Natural killer cell treated with Interleukin-12 subunit alpha and Interleukin-12 subunit beta and Interleukin-15 and Interleukin-18, amount 100 ng/mL, for 72 hours (primary cell): ENCODE measurements at regions not wholly inside any gene's neighbourhood (a gene's known extent, or its start where the extent isn't known, plus 50 kb on each side); places are given as distances from the start of the nearest gene placed in this dataset.
"Not testable (repeated sequence)": the region's sequence is repeated elsewhere in the genome, so short reads cannot be mapped to it uniquely, and the experiment has no call there.

Experiments used
- ATAC-seq, 2 donors: fragments of 150-1000 bp; cut with Tn5 transposase in 1 of 2; sonication (Bioruptor Pico), chemical (Tn5 transposase) in 1 of 2; 2 replicates each; pipeline ENCODE4 v1.10.0; 2021
- DNase-seq: peaks from one replicate; pipeline ENCODE4 v3.0.0; 2022; ENCODE audit warnings: low spot score
- H3K27ac Mint-ChIP-seq, 2 donors: 1 replicate in 1 of 2; 2 replicates in 1 of 2; pipeline ENCODE4 v1.8.0; 2022; ENCODE audit warnings: mixed read lengths in 2 of 2, mild to moderate bottlenecking in 1 of 2, moderate library complexity in 1 of 2
- H3K27me3 Mint-ChIP-seq, 2 donors: 1 replicate in 1 of 2; 2 replicates in 1 of 2; pipeline ENCODE4 v1.8.0; 2022; ENCODE audit warnings: mixed read lengths in 2 of 2
- H3K36me3 Mint-ChIP-seq: one replicate; pipeline ENCODE4 v1.8.0; 2022; ENCODE audit warnings: mixed read lengths
- H3K4me1 Mint-ChIP-seq, 2 donors: 1 replicate in 1 of 2; 2 replicates in 1 of 2; pipeline ENCODE4 v1.8.0; 2022; ENCODE audit warnings: low read depth in 2 of 2, mixed read lengths in 2 of 2, mild to moderate bottlenecking in 1 of 2
- H3K4me3 Mint-ChIP-seq: one replicate; pipeline ENCODE4 v1.8.0; 2022; ENCODE audit warnings: mixed read lengths
- H3K9me3 Mint-ChIP-seq: 2 replicates; pipeline ENCODE4 v1.8.0; 2022; ENCODE audit warnings: mixed read lengths

DNA sequence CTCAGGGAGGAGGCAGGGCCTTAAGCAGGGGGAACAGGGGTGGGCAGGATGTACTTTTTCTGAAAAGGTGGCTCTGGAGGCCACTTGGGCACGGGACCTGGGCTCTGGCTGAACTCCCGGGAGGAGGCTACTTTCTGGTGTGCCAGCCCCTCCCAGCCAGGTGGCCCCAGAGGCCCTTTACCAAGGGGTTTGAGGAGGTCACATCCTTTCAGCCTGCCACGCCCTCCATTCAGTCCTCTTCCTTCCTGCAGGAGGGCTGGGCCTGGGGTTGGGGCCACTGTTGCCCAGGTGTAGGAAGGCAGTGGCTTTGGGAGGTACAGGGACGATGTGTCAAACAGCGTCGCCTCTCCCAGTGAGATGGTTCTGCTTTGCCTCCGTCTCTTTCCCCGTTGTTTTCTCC lies 172.5 kb downstream of the ADRA2C start:
- not testable (repeated sequence) for ATAC-seq, H3K9me3 Mint-ChIP-seq, H3K4me1 Mint-ChIP-seq, H3K27me3 Mint-ChIP-seq, H3K27ac Mint-ChIP-seq, H3K36me3 Mint-ChIP-seq, H3K4me3 Mint-ChIP-seq, DNase-seq

DNA sequence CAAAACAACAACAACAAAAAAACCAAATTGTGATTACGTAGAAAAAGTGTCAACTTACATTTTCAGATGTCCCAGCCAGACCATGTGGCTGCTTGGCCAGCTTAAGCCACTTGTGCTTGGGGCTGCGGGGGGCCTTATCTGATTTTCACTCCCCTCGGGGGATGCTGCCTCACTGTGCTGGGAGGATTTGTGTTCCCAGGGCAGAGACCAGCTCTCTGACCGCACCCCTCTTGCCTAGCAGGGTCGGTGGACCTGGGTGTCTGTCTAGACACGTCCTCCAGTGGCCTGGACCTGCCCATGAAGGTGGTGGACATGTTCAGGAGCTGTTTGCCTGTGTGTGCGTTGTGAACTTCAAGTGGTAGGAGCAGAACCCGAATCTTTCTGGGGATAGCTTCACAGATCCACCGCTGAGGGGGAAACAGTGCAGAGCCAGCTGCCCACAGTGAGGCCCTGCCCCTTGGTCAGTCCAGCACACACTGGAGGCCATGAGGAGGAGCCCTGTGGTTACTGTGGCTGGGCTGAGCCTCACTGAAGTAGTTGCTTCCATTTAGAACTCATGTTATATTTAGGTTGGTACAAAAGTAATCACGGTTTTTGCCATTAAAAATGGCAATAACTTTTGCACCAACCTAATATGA lies 173.9 kb downstream of the ADRA2C start:
- not testable (repeated sequence) for H3K4me3 Mint-ChIP-seq, H3K27me3 Mint-ChIP-seq, H3K36me3 Mint-ChIP-seq, H3K27ac Mint-ChIP-seq, DNase-seq, H3K9me3 Mint-ChIP-seq, H3K4me1 Mint-ChIP-seq, ATAC-seq

- not testable (repeated sequence) for H3K27me3 Mint-ChIP-seq, DNase-seq, H3K4me3 Mint-ChIP-seq, H3K36me3 Mint-ChIP-seq, ATAC-seq, H3K4me1 Mint-ChIP-seq, H3K27ac Mint-ChIP-seq, H3K9me3 Mint-ChIP-seq
These were observed 175.7 kb downstream of the ADRA2C start for GRCh38 chr4:3941735-3942522.

DNA sequence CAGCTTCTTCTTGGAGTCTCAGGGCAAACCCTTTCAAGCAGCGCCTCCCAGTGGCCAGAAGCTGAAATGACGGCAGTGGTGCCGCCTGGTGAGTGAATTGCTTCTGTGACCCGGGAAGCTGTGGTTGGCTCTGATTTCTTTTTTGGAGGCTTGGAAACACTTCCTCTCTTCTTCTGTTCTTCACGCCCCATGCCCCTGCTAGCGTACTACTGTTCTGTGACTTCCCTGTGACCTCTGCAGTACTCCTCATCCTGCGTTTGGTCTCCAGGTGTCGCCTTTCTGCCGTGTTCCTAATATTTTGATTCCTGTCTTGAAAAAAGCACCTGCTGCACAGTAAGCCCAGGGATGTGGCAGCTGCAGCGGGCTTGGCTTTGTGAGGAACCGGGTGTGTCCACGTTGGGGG lies 176.4 kb downstream of the ADRA2C start:
- not testable (repeated sequence) for H3K27ac Mint-ChIP-seq, H3K36me3 Mint-ChIP-seq, DNase-seq, H3K9me3 Mint-ChIP-seq, H3K4me3 Mint-ChIP-seq, ATAC-seq, H3K27me3 Mint-ChIP-seq, H3K4me1 Mint-ChIP-seq

DNA sequence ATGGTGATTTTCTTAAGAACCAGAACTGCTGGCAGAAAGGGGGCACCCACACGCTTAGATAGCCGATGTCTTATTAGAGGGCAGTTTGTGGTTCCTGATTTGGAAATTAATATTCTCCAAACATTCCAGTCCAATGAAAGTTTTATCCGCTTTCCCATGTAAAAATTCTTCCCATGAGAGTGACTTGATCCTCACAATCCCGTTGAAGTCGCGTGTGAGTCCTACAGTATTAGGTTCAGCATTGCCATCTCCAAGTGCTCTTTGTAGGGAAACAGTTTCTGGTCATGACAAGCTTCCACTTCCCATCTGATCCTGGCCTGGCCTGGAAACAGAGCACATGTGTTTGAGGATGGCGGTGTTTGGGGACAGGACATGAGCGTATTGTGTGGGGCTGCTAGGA lies 176.9 kb downstream of the ADRA2C start:
- H3K9me3 Mint-ChIP-seq, H3K27me3 Mint-ChIP-seq, H3K4me1 Mint-ChIP-seq, H3K4me3 Mint-ChIP-seq, H3K27ac Mint-ChIP-seq, ATAC-seq, DNase-seq, H3K36me3 Mint-ChIP-seq: not testable (repeated sequence)

GRCh38 chr4:3945511-3946290 lies 179.5 kb downstream of the ADRA2C start:
- Mint-ChIP-seq H3K36me3 (no peaks in the 10 kb centered on the region), H3K4me3 (no peak overlapping the region), H3K27ac (no peak overlapping the region), H3K4me1 (no peaks in the 10 kb centered on the region), H3K9me3 (no peaks in the 10 kb centered on the region), H3K27me3 (peaks cover 5 to 6% of the 10 kb centered on the region in 2 donors)
- DNase-seq, result no peak
- ATAC-seq, result no peak

GRCh38 chr4:3946553-3946952 lies 180.4 kb downstream of the ADRA2C start:
- H3K27me3 Mint-ChIP-seq, H3K4me1 Mint-ChIP-seq, DNase-seq, H3K36me3 Mint-ChIP-seq, ATAC-seq, H3K9me3 Mint-ChIP-seq, H3K4me3 Mint-ChIP-seq, H3K27ac Mint-ChIP-seq: not testable (repeated sequence)

- H3K27ac Mint-ChIP-seq, H3K9me3 Mint-ChIP-seq, DNase-seq, H3K4me3 Mint-ChIP-seq, H3K4me1 Mint-ChIP-seq, ATAC-seq, H3K36me3 Mint-ChIP-seq, H3K27me3 Mint-ChIP-seq: not testable (repeated sequence)
These were observed 181.6 kb downstream of the ADRA2C start for GRCh38 chr4:3947761-3948160.

DNA sequence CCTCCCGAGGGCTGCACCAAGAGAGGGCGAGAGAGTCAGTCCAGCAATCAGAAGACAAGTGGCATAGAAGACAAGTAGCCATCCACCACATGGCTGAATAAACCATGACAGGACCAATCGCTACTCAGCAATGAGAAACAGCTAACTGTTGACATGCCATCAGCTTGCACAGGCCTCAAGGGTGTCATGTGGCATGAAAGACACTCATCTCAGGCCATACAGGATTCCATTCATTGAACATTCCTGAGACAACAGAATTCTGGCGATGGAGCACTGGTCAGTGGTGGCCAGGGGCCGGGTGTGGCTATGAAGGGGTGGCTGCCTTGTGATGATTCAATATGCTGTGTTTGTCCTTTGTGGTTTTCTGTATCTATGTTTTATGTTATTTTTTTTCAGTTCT lies 182.0 kb downstream of the ADRA2C start:
- H3K36me3 Mint-ChIP-seq, H3K4me3 Mint-ChIP-seq, ATAC-seq, H3K4me1 Mint-ChIP-seq, H3K27me3 Mint-ChIP-seq, DNase-seq, H3K27ac Mint-ChIP-seq, H3K9me3 Mint-ChIP-seq: not testable (repeated sequence)

DNA sequence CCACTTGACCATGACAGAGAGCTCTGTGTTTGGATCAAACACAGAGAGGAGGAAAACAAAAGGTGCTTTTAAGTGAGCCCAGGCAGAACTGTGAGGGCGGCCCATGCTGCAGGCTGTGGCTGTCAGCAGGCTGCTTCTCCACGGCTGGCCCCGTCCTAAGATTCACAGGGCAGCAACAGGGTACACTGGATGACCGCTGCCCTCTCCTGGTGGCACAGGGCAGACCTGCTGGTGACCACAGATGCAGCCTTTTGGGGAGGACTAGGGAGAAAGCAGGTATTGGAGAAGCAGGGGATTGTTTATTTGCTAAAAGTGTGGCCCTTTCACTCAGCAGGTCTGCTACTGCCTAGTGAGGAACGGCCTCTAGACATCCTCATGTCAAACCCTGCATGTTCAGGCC lies 183.7 kb downstream of the ADRA2C start:
- not testable (repeated sequence) for H3K27ac Mint-ChIP-seq, ATAC-seq, H3K36me3 Mint-ChIP-seq, H3K27me3 Mint-ChIP-seq, DNase-seq, H3K9me3 Mint-ChIP-seq, H3K4me1 Mint-ChIP-seq, H3K4me3 Mint-ChIP-seq

- peaks cover 3 to 10% of the 10 kb centered on the region in 2 donors for H3K4me1 Mint-ChIP-seq
- not testable (repeated sequence) for H3K27ac Mint-ChIP-seq, DNase-seq, H3K9me3 Mint-ChIP-seq, ATAC-seq, H3K27me3 Mint-ChIP-seq, H3K36me3 Mint-ChIP-seq, H3K4me3 Mint-ChIP-seq
These were observed 186.4 kb downstream of the ADRA2C start for GRCh38 chr4:3952443-3953139.

- not testable (repeated sequence) for H3K36me3 Mint-ChIP-seq, H3K9me3 Mint-ChIP-seq, ATAC-seq, H3K4me3 Mint-ChIP-seq, H3K27me3 Mint-ChIP-seq, H3K27ac Mint-ChIP-seq, DNase-seq
- H3K4me1 Mint-ChIP-seq, result peaks cover 3 to 10% of the 10 kb centered on the region in 2 donors
These were observed 186.9 kb downstream of the ADRA2C start for GRCh38 chr4:3953140-3953489.

GRCh38 chr4:3954540-3955320 lies 188.5 kb downstream of the ADRA2C start:
- not testable (repeated sequence) for H3K27me3 Mint-ChIP-seq, ATAC-seq, H3K36me3 Mint-ChIP-seq, H3K9me3 Mint-ChIP-seq, DNase-seq
- Mint-ChIP-seq H3K4me1 (peaks cover 3 to 10% of the 10 kb centered on the region in 2 donors), H3K4me3 (peak overlapping the region; percentile 89), H3K27ac (peak overlapping the region; percentile 67 to 79)
